Fibroblast of lung (primary cell): ENCODE measurements at regions not wholly inside any gene's neighbourhood (a gene's known extent, or its start where the extent isn't known, plus 50 kb on each side); places are given as distances from the start of the nearest gene placed in this dataset.

ENCODE experiments used
- DNase-seq, 2 donors: peaks; one replicate each; pipeline versions ENCODE4 v3.0.0 to v3.0.0-alpha.2; 2010; ENCODE audit warnings: low read depth in 2 of 2
- H2AFZ ChIP-seq: 2 replicates; pipeline ENCODE4 v1.5.1; 2012; ENCODE audit warnings: low read length, control low read depth, inconsistent platforms
- H3K27ac ChIP-seq: 2 replicates; pipeline ENCODE4 v1.5.1; 2011; ENCODE audit warnings: low read length, control low read depth; ENCODE audit not compliant: insufficient read depth
- H3K27me3 ChIP-seq: 2 replicates; pipeline ENCODE4 v1.5.1; 2011; ENCODE audit warnings: mild to moderate bottlenecking, low read length; ENCODE audit not compliant: control insufficient read depth, insufficient read depth
- H3K36me3 ChIP-seq: 2 replicates; pipeline ENCODE4 v1.5.1; 2011; ENCODE audit warnings: low read length; ENCODE audit not compliant: control insufficient read depth, insufficient read depth
- H3K4me1 ChIP-seq: 2 replicates; pipeline ENCODE4 v1.5.1; 2011; ENCODE audit warnings: low read length; ENCODE audit not compliant: control insufficient read depth, insufficient read depth; ENCODE audit errors: extremely low read depth
- H3K4me2 ChIP-seq: 2 replicates; pipeline ENCODE4 v1.5.1; 2011; ENCODE audit warnings: low read length, control low read depth; ENCODE audit not compliant: insufficient read depth; ENCODE audit errors: extremely low read depth
- H3K4me3 ChIP-seq, 4 experiments: fragments of 200-600 bp in 1 of 4; sonication (generic) in 1 of 4; replicated peaks in 1 of 4; 2 replicates each; pipeline ENCODE4 v1.5.1; 2011 to 2016; ENCODE audit warnings: low read length in 4 of 4, low read depth in 3 of 4, mild to moderate bottlenecking in 3 of 4, control low read depth in 2 of 4, inconsistent platforms in 1 of 4, mixed read lengths in 1 of 4; ENCODE audit not compliant: insufficient read depth in 1 of 4; ENCODE audit errors: control extremely low read depth in 1 of 4
- H3K79me2 ChIP-seq: 2 replicates; pipeline ENCODE4 v1.5.1; 2012; ENCODE audit warnings: mild to moderate bottlenecking, low read length, inconsistent platforms; ENCODE audit not compliant: control insufficient read depth, insufficient read depth
- H3K9ac ChIP-seq: 2 replicates; pipeline ENCODE4 v1.5.1; 2011; ENCODE audit warnings: mild to moderate bottlenecking, low read length, control low read depth; ENCODE audit not compliant: insufficient read depth
- H3K9me3 ChIP-seq: 2 replicates; pipeline ENCODE4 v1.5.1; 2012; ENCODE audit warnings: low read depth, low read length; ENCODE audit not compliant: control insufficient read depth, insufficient read depth
- H4K20me1 ChIP-seq: 2 replicates; pipeline ENCODE4 v1.5.1; 2011; ENCODE audit warnings: low read length; ENCODE audit not compliant: control insufficient read depth, insufficient read depth; ENCODE audit errors: extremely low read depth
- CTCF ChIP-seq, 2 donors: IDR thresholded peaks in 1 of 2; conservative IDR thresholded peaks in 1 of 2; 1 replicate in 1 of 2; 2 replicates in 1 of 2; pipeline ENCODE4 v1.5.1; 2011 to 2012; ENCODE audit warnings: low read length in 2 of 2, control low read depth in 1 of 2, inconsistent platforms in 1 of 2, low read depth in 1 of 2, mild to moderate bottlenecking in 1 of 2
- EZH2 ChIP-seq: IDR thresholded peaks from 2 replicates; pipeline ENCODE4 v1.5.1; 2012; ENCODE audit warnings: low read length, control low read depth, mild to moderate bottlenecking; ENCODE audit errors: missing control alignments

- Histone ChIP-seq H2AFZ (no peak overlapping the region), H3K9me3 (no peaks in the 10 kb centered on the region), H4K20me1 (no peaks in the 10 kb centered on the region), H3K9ac (no peak overlapping the region), H3K27me3 (no peaks in the 10 kb centered on the region), H3K36me3 (no peaks in the 10 kb centered on the region), H3K27ac (no peak overlapping the region), H3K4me2 (no peak overlapping the region), H3K4me3 (no peak overlapping the region), H3K79me2 (no peaks in the 10 kb centered on the region), H3K4me1 (no peaks in the 10 kb centered on the region)
- DNase-seq = no peak
- TF ChIP-seq EZH2 (no peak), CTCF (conservative IDR thresholded peaks at IDR 0.05 in 1 of 2, IDR thresholded peaks at IDR 0.05 in 1 of 2; ENCODE audit: low read depth in 1 of 2, low read length in 2 of 2) (no peak)
Measured at GRCh38 chr7:31457551-31457950, 56.3 kb upstream of the ITPRID1 start.

GRCh38 chr7:31458203-31458602 is 55.7 kb upstream of the ITPRID1 start:
- Histone ChIP-seq H3K4me1 (no peaks in the 10 kb centered on the region), H3K4me2 (no peak overlapping the region), H4K20me1 (no peaks in the 10 kb centered on the region), H3K4me3 (no peak overlapping the region), H3K9ac (no peak overlapping the region), H3K27me3 (no peaks in the 10 kb centered on the region), H3K79me2 (no peaks in the 10 kb centered on the region), H2AFZ (no peak overlapping the region), H3K36me3 (no peaks in the 10 kb centered on the region), H3K27ac (no peak overlapping the region), H3K9me3 (no peaks in the 10 kb centered on the region)
- TF ChIP-seq CTCF (conservative IDR thresholded peaks at IDR 0.05 in 1 of 2, IDR thresholded peaks at IDR 0.05 in 1 of 2; ENCODE audit: low read depth in 1 of 2, low read length in 2 of 2) (no peak), EZH2 (no peak)
- DNase-seq = no peak

- no peaks in the 10 kb centered on the region for H3K79me2 ChIP-seq
- no peaks in the 10 kb centered on the region for H3K4me1 ChIP-seq
- no peak overlapping the region for H3K4me3 ChIP-seq
- no peak overlapping the region for H2AFZ ChIP-seq
- no peak overlapping the region for H3K27ac ChIP-seq
- TF ChIP-seq EZH2 (no peak), CTCF (conservative IDR thresholded peaks at IDR 0.05 in 1 of 2, IDR thresholded peaks at IDR 0.05 in 1 of 2; ENCODE audit: low read depth in 1 of 2, low read length in 2 of 2) (no peak)
- DNase-seq = no peak
- H4K20me1 ChIP-seq = no peaks in the 10 kb centered on the region
- no peaks in the 10 kb centered on the region for H3K36me3 ChIP-seq
- H3K9ac ChIP-seq = no peak overlapping the region
- no peaks in the 10 kb centered on the region for H3K9me3 ChIP-seq
- H3K27me3 ChIP-seq = no peaks in the 10 kb centered on the region
- H3K4me2 ChIP-seq = no peak overlapping the region
Measured at GRCh38 chr7:31462636-31463035, 51.3 kb upstream of the ITPRID1 start.
